ENCODE measurements at regions not wholly inside any gene's neighbourhood (a gene's known extent, or its start where the extent isn't known, plus 50 kb on each side); places are given as distances from the start of the nearest gene placed in this dataset.

- ATAC-seq (ENCODE audit: insufficient number of reproducible peaks, low FRiP score, low read depth) (no peak), DNase-seq (ENCODE audit: low spot score) (no peak)
- no peak overlapping the region for H3K4me3 ChIP-seq
- no peaks in the 10 kb centered on the region for H3K36me3 ChIP-seq
- H3K27ac ChIP-seq: no peak overlapping the region
- TF ChIP-seq CTCF (IDR thresholded peaks at IDR 0.05): no peak
- no peaks in the 10 kb centered on the region for H3K4me1 ChIP-seq (ENCODE audit: control insufficient read depth in 1 of 2, low read depth in 2 of 2)
- no peaks in the 10 kb centered on the region for H3K27me3 ChIP-seq (replicated peaks; ENCODE audit: insufficient read depth)
- no peaks in the 10 kb centered on the region for H3K9me3 ChIP-seq
Measured at GRCh38 chr9:99326917-99327189, 104.8 kb downstream of the SEC61B start.

GRCh38 chr9:99327667-99328066, 105.6 kb downstream of the SEC61B start:
- ATAC-seq (ENCODE audit: insufficient number of reproducible peaks, low FRiP score, low read depth): no peak
- Histone ChIP-seq H3K36me3 (no peaks in the 10 kb centered on the region), H3K4me1 (ENCODE audit: control insufficient read depth in 1 of 2, low read depth in 2 of 2) (no peaks in the 10 kb centered on the region), H3K9me3 (no peaks in the 10 kb centered on the region), H3K27me3 (replicated peaks; ENCODE audit: insufficient read depth) (no peaks in the 10 kb centered on the region), H3K4me3 (no peak overlapping the region), H3K27ac (no peak overlapping the region)
- TF ChIP-seq CTCF (IDR thresholded peaks at IDR 0.05): no peak
- DNase-seq (ENCODE audit: low spot score): no peak

- ATAC-seq (ENCODE audit: insufficient number of reproducible peaks, low FRiP score, low read depth): no peak
- H3K4me3 ChIP-seq: no peak overlapping the region
- H3K36me3 ChIP-seq: no peaks in the 10 kb centered on the region
- no peaks in the 10 kb centered on the region for H3K27me3 ChIP-seq (replicated peaks; ENCODE audit: insufficient read depth)
- no peaks in the 10 kb centered on the region for H3K9me3 ChIP-seq
- DNase-seq (ENCODE audit: low spot score): no peak
- H3K27ac ChIP-seq: no peak overlapping the region
- no peaks in the 10 kb centered on the region for H3K4me1 ChIP-seq (ENCODE audit: control insufficient read depth in 1 of 2, low read depth in 2 of 2)
- TF ChIP-seq CTCF (IDR thresholded peaks at IDR 0.05): no peak
Measured at GRCh38 chr9:99335280-99335679, 113.2 kb downstream of the SEC61B start.

- no peaks in the 10 kb centered on the region for H3K36me3 ChIP-seq
- H3K4me3 ChIP-seq: no peak overlapping the region
- H3K9me3 ChIP-seq: no peaks in the 10 kb centered on the region
- ATAC-seq (ENCODE audit: insufficient number of reproducible peaks, low FRiP score, low read depth) (no peak), DNase-seq (ENCODE audit: low spot score) (no peak)
- no peak overlapping the region for H3K27ac ChIP-seq
- no peak for TF ChIP-seq CTCF (IDR thresholded peaks at IDR 0.05)
- H3K4me1 ChIP-seq (ENCODE audit: control insufficient read depth in 1 of 2, low read depth in 2 of 2): no peaks in the 10 kb centered on the region
- no peaks in the 10 kb centered on the region for H3K27me3 ChIP-seq (replicated peaks; ENCODE audit: insufficient read depth)
Measured at GRCh38 chr9:99336005-99336404, 113.9 kb downstream of the SEC61B start.

GRCh38 chr9:99336531-99336930, 114.4 kb downstream of the SEC61B start:
- ATAC-seq (ENCODE audit: insufficient number of reproducible peaks, low FRiP score, low read depth): no peak
- Histone ChIP-seq H3K4me1 (ENCODE audit: control insufficient read depth in 1 of 2, low read depth in 2 of 2) (no peaks in the 10 kb centered on the region), H3K36me3 (no peaks in the 10 kb centered on the region), H3K4me3 (no peak overlapping the region), H3K9me3 (no peaks in the 10 kb centered on the region), H3K27ac (no peak overlapping the region), H3K27me3 (replicated peaks; ENCODE audit: insufficient read depth) (no peaks in the 10 kb centered on the region)
- no peak for DNase-seq (ENCODE audit: low spot score)
- no peak for TF ChIP-seq CTCF (IDR thresholded peaks at IDR 0.05)
